Activated CD4-positive, alpha-beta T cell treated with anti-CD3 and anti-CD28 coated beads, Interleukin-2, Interleukin-6, amounts not matched to agents 100 ng/mL and 50 ng/mL, durations not matched to agents 16 hours and 8 hours (primary cell): ENCODE measurements at regions not wholly inside any gene's neighbourhood (a gene's known extent, or its start where the extent isn't known, plus 50 kb on each side); places are given as distances from the start of the nearest gene placed in this dataset.

Experiments used
- DNase-seq: peaks from one replicate; pipeline ENCODE4 v3.0.0-alpha.2; 2020

GRCh38 chr16:79768276-79768970 lies 167.9 kb upstream of the MAF start:
- no peak for DNase-seq

GRCh38 chr16:79767421-79768275 lies 167.1 kb upstream of the MAF start:
- no peak for DNase-seq

DNA sequence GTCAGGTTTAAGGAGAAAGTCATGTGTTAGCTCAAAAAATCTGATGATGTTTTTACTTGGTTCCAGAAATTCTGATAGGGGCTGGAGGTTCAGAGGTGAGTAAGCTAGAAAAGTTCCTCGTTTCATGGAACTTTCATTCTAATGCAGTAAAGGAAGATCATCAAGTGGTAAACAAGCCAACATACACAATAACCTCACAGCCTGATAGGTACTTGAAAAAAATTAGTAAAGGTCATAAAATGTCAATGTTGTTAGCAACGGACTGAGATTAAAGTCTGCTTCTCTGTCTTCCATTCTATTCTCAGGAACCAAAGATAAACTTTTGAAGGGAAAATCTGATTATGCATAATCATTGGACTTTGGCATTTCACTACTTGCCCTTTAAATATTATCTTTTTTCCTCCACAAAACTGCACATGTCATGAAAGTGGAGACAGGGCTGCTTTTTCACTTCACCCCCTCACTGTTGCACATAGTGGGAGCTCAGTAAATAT lies 165.4 kb upstream of the MAF start:
- no peak for DNase-seq

DNA sequence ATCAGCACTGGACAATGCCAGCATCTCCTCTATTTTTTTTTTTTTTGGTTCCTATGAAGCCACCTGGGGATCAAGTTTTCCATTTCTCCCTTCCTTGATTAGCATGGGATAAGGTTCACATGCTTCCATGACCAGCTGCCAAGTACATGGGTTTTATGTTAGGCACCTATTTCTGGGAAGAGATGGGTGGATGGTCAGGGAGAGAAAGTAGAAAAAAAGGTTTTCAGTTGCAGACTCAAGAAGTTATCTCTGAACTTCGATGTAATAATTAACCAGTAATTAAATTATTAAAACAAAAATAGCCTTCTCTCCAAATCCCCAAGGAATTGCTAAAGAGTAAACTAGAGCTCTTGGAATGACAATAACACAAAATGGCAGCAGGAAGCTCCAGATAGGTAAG lies 164.9 kb upstream of the MAF start:
- no peak for DNase-seq

DNA sequence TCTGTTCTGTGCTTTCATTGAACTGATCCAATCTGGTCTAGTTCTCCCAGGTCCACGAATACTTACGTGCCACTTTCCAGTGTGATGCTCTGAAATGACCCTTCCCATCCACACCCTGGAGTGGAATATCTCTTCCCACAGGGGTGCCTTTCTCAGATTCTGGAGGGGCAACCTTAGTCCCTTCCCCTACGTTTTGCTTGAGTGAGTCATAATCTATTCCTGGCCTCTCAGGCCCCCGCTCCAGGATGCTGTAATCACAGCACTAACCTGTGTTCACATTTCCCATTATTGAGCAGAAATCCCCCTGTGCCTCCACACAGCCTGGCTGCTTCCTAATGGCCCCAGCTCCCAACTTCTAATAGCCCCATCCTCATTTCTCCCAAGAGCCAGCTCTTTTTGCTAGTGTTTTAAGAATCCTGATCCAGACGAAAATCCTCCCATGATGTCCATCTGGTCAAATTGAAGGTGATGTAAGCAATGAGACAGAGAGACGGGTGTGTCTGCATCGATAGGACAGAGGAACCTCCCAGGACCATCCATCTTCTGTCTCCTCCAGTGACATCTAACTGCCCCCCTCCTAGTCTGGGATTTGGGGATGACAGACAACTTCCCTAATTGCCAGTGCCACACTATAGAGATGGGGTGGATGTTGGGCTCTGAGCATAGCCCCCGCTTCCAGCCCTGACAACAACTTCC lies 164.0 kb upstream of the MAF start:
- no peak for DNase-seq

DNA sequence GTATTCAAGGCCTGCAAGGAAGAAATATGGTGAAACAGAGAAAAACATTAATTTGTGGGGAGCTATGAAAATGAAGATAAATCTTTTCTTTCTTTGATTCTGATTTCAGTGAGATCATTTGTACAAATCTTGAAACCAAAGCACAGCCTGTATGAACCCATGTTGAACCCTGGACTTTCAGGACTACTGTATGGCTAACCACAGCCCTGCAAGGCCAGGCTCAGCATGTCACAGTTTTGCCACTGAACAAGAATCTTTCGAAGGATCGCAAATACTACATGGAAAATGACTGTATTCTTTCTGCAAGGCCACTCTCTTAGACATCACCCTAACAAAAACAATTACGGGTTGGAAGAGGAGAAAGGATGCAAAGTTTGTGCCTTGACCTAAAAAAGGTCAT lies 161.7 kb upstream of the MAF start:
- DNase-seq = no peak

DNA sequence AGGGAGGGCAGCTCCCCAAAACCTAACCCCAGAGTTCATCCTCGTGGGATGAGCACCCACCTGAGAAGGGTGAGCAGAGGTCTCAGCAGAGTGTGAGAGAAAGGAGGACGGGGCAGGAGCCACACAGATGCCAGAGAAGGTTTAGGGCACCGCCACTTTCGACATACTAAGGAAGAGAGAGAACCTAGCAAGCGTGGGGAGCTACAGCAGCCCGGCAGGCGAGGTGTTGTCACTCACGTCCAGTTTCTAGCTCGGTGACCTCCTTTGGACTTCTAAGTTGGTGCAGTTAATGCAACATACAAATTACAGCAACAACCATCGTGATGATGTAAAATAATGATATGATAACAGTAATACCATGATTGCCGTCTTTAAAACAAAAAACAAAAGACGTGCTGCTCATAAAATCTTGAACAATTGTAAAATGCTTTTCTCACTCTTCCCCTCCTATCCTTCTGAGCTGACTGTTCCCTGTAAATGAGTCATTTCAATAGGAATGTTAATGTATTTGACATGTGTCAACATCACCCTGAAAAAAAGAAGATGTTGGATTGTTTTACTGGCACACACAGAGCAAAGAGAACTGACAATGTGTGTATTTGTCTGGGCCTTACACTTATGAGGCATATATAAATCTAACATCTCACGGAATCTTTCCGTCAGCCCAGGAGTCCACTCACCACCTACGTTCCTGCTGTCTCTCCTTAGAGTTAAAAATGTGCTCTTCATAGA lies 158.2 kb upstream of the MAF start:
- no peak for DNase-seq

- DNase-seq = no peak
Measured at GRCh38 chr16:79757968-79758367, 157.4 kb upstream of the MAF start.

- DNase-seq = no peak
Measured at GRCh38 chr16:79757163-79757562, 156.6 kb upstream of the MAF start.

DNA sequence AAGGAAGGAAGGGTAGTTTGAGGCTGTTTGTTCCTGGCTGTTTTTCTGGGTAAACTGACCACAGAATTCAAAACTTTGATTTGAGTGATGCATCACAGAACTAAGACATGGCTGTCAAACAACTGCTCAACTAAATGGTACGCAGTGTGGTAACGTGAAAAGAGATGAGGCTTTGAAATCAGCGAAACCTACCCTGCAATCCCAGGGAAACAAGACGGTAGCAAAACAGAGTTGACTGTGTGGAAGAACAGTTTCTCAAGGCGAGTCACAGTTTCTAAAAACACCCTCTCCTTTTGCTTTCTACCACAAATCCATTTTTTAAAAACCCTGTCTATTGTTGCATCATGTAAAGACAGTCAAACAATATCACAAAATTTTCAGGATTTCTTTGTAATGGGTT lies 156.0 kb upstream of the MAF start:
- no peak for DNase-seq

- no peak for DNase-seq
Measured at GRCh38 chr16:79754501-79754900, 154.0 kb upstream of the MAF start.

- no peak for DNase-seq
Measured at GRCh38 chr16:79754081-79754480, 153.5 kb upstream of the MAF start.

- DNase-seq = no peak
Measured at GRCh38 chr16:79753286-79753685, 152.7 kb upstream of the MAF start.

DNA sequence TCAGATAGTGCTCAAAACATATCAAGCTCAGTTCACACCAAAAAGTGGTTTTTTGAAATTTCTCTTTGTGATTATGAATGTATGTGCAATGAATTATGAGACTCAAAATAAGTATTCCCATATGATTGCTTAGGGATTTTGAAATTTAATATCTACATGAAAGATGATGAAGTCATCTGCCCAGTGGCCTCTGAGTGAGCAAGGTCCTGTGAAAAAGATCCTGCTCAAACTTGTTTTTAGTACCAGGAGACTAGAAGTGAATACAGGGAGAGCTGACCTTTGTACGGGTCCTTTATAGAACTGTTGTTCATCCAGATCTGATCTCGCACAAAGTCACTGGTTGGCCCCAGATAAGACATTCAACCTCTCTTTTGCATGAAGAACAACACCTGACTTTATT lies 151.9 kb upstream of the MAF start:
- DNase-seq = no peak

DNA sequence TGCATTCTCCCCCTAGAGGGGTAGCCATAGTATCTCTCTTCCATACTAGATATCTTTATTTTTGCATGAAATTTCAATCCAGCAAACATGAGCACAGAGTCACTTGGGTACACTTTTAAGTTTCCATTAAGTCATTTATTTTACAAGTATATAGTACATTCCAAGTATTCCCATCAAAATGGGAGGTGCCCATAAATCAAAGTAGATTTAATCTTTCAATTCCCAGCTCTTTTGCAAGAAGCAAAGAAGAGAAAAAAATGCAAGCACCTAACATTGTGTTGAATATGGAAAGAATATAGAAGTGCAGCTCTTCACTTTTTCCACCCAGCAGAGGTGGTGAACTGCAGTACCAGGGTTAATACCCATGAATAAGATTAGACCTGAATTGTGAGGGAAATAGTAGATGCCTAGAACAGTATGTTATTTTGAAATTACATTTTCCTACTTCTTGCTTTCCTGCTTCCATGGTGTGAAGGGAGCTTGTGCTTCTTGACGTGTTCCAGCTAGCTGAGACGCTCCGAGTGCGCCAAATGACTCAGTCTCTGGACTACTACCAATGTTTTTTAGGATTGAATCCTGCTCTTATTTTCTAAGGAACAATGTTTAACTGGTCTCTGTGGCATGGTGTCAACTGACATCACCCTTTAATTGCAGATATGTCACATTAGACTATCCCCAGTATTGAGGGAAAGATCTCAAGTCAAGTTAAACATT lies 151.1 kb upstream of the MAF start:
- no peak for DNase-seq

DNA sequence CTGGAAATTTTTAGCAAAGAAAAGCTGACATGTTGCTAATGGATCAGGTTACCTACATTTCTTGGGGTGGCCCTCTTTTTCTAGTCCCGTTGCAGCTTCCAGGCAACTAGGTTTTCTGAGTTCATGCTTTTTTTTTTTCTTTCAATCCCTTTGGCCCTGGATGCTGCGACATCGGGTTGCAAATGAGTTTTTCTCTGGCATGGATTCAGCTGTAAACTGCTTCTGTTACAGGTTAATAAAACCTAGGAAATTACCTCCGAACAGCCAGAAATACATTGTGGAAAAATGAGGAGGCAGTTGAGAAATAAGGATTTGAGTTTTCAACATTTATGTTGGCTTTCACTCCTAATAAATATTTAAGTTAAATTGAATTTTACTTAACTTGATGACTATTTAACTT lies 149.8 kb upstream of the MAF start:
- DNase-seq = no peak

DNA sequence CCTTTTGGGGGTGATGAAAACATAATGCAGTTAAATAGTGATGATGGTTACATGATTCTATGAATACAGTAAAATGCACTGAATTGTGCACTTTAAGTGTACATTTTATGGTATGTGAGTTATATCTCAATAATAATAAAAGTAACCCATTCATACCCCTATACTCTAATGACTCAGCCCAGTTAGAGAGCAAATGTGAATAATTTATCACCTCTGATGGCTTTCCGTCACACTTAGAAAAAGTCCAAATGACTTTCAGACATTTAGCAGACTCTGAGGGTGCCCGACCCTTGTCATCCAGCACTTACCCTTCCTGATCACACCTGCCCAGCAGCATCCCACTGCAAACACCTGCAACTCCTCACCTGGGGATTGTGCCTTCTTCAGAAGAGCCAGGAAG lies 148.1 kb upstream of the MAF start:
- DNase-seq = no peak

DNA sequence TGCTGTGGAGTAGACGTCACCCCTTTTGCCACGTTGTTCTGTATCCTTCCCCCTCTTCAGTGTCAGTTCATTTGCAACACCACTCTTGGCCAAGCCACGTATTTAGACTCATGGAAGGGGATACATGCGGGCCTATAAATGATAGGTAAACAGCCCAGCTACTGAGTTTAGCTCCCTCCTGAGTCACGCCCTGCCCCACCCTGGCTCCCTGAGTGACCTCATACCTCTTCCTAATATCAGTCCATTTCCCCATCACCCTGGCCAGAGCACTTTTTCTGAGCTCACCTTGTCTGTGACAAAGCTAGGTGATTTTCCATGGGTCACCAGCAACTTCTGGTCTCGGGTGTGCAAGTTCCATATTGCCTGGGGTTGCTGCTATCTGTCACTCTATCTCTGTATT lies 147.2 kb upstream of the MAF start:
- DNase-seq = no peak

DNA sequence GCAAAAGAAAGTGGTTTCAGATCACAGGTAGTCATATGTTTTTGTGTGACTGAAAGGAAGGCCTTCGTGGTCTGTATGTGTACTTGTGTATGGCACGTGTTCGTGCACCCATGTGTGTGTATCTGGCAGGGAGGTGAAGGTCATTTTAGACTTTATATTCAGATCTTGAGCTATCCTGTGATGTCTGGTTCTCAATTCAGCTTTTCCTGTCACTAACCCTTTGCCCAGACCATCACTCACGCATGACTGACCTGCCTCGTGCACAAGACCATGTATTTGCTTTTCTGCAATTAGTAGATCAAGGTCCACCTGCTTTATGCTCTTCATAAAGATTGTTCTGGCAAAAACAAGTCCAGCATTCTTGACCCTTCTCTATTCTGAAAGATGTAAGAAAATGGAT lies 139.7 kb upstream of the MAF start:
- no peak for DNase-seq

- no peak for DNase-seq
Measured at GRCh38 chr16:79735271-79735670, 134.7 kb upstream of the MAF start.

GRCh38 chr16:79734721-79735120 lies 134.2 kb upstream of the MAF start:
- DNase-seq = no peak

GRCh38 chr16:79728923-79729240 lies 128.3 kb upstream of the MAF start:
- no peak for DNase-seq
